Tibial nerve (tissue), 4 donors: ENCODE measurements at regions not wholly inside any gene's neighbourhood (a gene's known extent, or its start where the extent isn't known, plus 50 kb on each side); places are given as distances from the start of the nearest gene placed in this dataset.

ENCODE experiments used
- DNase-seq, 2 donors: peaks; one replicate each; pipeline ENCODE4 v3.0.0-alpha.2; 2019; ENCODE audit warnings: low spot score in 2 of 2
- H3K27ac ChIP-seq, 4 donors: fragments of 200-600 bp; sonication (generic) in 3 of 4; one replicate each; pipeline ENCODE4 v1.5.1; 2017 to 2019; ENCODE audit warnings: mild to moderate bottlenecking in 1 of 4
- H3K27me3 ChIP-seq, 2 donors: fragments of 200-600 bp; sonication (generic) in 1 of 2; one replicate each; pipeline versions ENCODE4 v1.5.1 to v1.6.0; 2017 to 2019
- H3K36me3 ChIP-seq, 3 donors: fragments of 200-600 bp; sonication (generic); one replicate each; pipeline ENCODE4 v1.5.1; 2018 to 2019
- H3K4me1 ChIP-seq, 4 donors: fragments of 200-600 bp; sonication (generic) in 3 of 4; one replicate each; pipeline ENCODE4 v1.5.1; 2017 to 2019
- H3K4me3 ChIP-seq, 4 donors: fragments of 200-600 bp; sonication (generic) in 3 of 4; one replicate each; pipeline ENCODE4 v1.5.1; 2017 to 2019; ENCODE audit warnings: mild to moderate bottlenecking in 1 of 4, moderate library complexity in 1 of 4
- H3K9me3 ChIP-seq, 4 donors: fragments of 200-600 bp; sonication (generic) in 3 of 4; one replicate each; pipeline ENCODE4 v1.5.1; 2017 to 2019
- CTCF ChIP-seq, 5 experiments: fragments of 200-600 bp in 3 of 5; fragments of 450-650 bp in 2 of 5; sonication (generic) in 3 of 5; IDR thresholded peaks; one replicate each; pipeline ENCODE4 v1.5.1; 2016 to 2019; ENCODE audit warnings: antibody characterized with exemption in 5 of 5, mild to moderate bottlenecking in 3 of 5, moderate library complexity in 2 of 5
- EP300 ChIP-seq, 2 donors: sonication (generic); formaldehyde crosslinking; IDR thresholded peaks; one replicate each; pipeline ENCODE4 v1.6.1; 2017; ENCODE audit warnings: antibody characterized with exemption in 2 of 2, mild to moderate bottlenecking in 1 of 2
- POLR2A ChIP-seq, 2 donors: fragments of 450-650 bp; IDR thresholded peaks; one replicate each; pipeline ENCODE4 v1.6.1; 2017; ENCODE audit warnings: antibody characterized with exemption in 2 of 2, mild to moderate bottlenecking in 2 of 2, moderate library complexity in 2 of 2
- WGBS, 2 donors: methylation state at CpG; one replicate each; pipeline ENCODE4 v1.1.5; 2018; 5-methylcytosine and 5-hydroxymethylcytosine counted together

- Histone ChIP-seq H3K27ac (no peak overlapping the region), H3K36me3 (no peaks in the 10 kb centered on the region), H3K9me3 (peaks cover 0 to 21% (median 0%) of the 10 kb centered on the region in 4 donors), H3K4me1 (no peaks in the 10 kb centered on the region), H3K27me3 (no peaks in the 10 kb centered on the region), H3K4me3 (no peak overlapping the region)
- no peak for TF ChIP-seq POLR2A (IDR thresholded peaks at IDR 0.05)
- no peak for TF ChIP-seq EP300 (IDR thresholded peaks at IDR 0.05)
- no peak for TF ChIP-seq CTCF (IDR thresholded peaks at IDR 0.05)
- DNase-seq = no peak
Measured at GRCh38 chr13:47594833-47595232, 406.2 kb downstream of the SUCLA2 start.

- WGBS, 2 donors = 79 to 100% methylated on average over 1 of the region's 1 CpG
- no peak overlapping the region for H3K4me3 ChIP-seq
Measured at GRCh38 chr13:47592256-47592655, 408.8 kb downstream of the SUCLA2 start.

GRCh38 chr13:47588676-47589075 lies 412.4 kb downstream of the SUCLA2 start:
- H3K4me1 ChIP-seq = no peaks in the 10 kb centered on the region
- no peak overlapping the region for H3K4me3 ChIP-seq
- peaks cover 0 to 4% (median 0%) of the 10 kb centered on the region in 4 donors for H3K9me3 ChIP-seq
- TF ChIP-seq EP300 (IDR thresholded peaks at IDR 0.05) (no peak), CTCF (IDR thresholded peaks at IDR 0.05) (no peak), POLR2A (IDR thresholded peaks at IDR 0.05) (no peak)
- H3K36me3 ChIP-seq = no peaks in the 10 kb centered on the region
- no peaks in the 10 kb centered on the region for H3K27me3 ChIP-seq
- no peak for DNase-seq
- no peak overlapping the region for H3K27ac ChIP-seq

More at GRCh38 chr13:47592256-47592655, 408.8 kb downstream of the SUCLA2 start:
- TF ChIP-seq POLR2A (IDR thresholded peaks at IDR 0.05) = no peak
- Histone ChIP-seq H3K36me3 (no peaks in the 10 kb centered on the region), H3K4me1 (no peaks in the 10 kb centered on the region), H3K9me3 (peaks cover 0 to 21% (median 0%) of the 10 kb centered on the region in 4 donors), H3K27me3 (no peaks in the 10 kb centered on the region), H3K27ac (no peak overlapping the region)
- DNase-seq = no peak

GRCh38 chr13:47572375-47572774 lies 428.7 kb downstream of the SUCLA2 start:
- no peak for TF ChIP-seq CTCF (IDR thresholded peaks at IDR 0.05)
- no peak for TF ChIP-seq POLR2A (IDR thresholded peaks at IDR 0.05)
- TF ChIP-seq EP300 (IDR thresholded peaks at IDR 0.05) = no peak
- 43 to 50% methylated on average over 2 of the region's 2 CpGs for WGBS, 2 donors
- no peaks in the 10 kb centered on the region for H3K36me3 ChIP-seq

GRCh38 chr13:47564041-47564440 lies 437.0 kb downstream of the SUCLA2 start:
- WGBS, 2 donors = 59 to 67% methylated on average over 6 to 7 of the region's 7 CpGs
- no peaks in the 10 kb centered on the region for H3K4me1 ChIP-seq
- no peak overlapping the region for H3K4me3 ChIP-seq
- DNase-seq = no peak
- no peak overlapping the region for H3K27ac ChIP-seq
- no peaks in the 10 kb centered on the region for H3K36me3 ChIP-seq
- peaks cover 0 to 20% (median 0%) of the 10 kb centered on the region in 4 donors for H3K9me3 ChIP-seq
- H3K27me3 ChIP-seq = no peaks in the 10 kb centered on the region
- TF ChIP-seq POLR2A (IDR thresholded peaks at IDR 0.05) (no peak), EP300 (IDR thresholded peaks at IDR 0.05) (no peak)

More at GRCh38 chr13:47572375-47572774, 428.7 kb downstream of the SUCLA2 start:
- Histone ChIP-seq H3K9me3 (peaks cover 0 to 71% (median 3%) of the 10 kb centered on the region in 4 donors), H3K27ac (no peak overlapping the region), H3K27me3 (no peaks in the 10 kb centered on the region), H3K4me1 (no peaks in the 10 kb centered on the region), H3K4me3 (no peak overlapping the region)
- DNase-seq = no peak

GRCh38 chr13:47556703-47557102 lies 444.4 kb downstream of the SUCLA2 start:
- TF ChIP-seq POLR2A (IDR thresholded peaks at IDR 0.05) (no peak), EP300 (IDR thresholded peaks at IDR 0.05) (no peak), CTCF (IDR thresholded peaks at IDR 0.05) (no peak)
- H3K4me3 ChIP-seq = no peak overlapping the region
- no peak for DNase-seq
- H3K9me3 ChIP-seq = no peaks in the 10 kb centered on the region
- H3K27me3 ChIP-seq = no peaks in the 10 kb centered on the region
- no peaks in the 10 kb centered on the region for H3K36me3 ChIP-seq
- H3K4me1 ChIP-seq = no peaks in the 10 kb centered on the region
- 87 to 98% methylated on average over 3 of the region's 3 CpGs for WGBS, 2 donors
- no peak overlapping the region for H3K27ac ChIP-seq
